ENCODE measurements at regions not wholly inside any gene's neighbourhood (a gene's known extent, or its start where the extent isn't known, plus 50 kb on each side); places are given as distances from the start of the nearest gene placed in this dataset.

GRCh38 chr5:116709082-116709481, 134.5 kb upstream of the SEMA6A start:
- TF ChIP-seq CTCF (IDR thresholded peaks at IDR 0.05), result no peak
- TF ChIP-seq POLR2A (IDR thresholded peaks at IDR 0.05), result no peak
